ENCODE measurements at regions not wholly inside any gene's neighbourhood (a gene's known extent, or its start where the extent isn't known, plus 50 kb on each side); places are given as distances from the start of the nearest gene placed in this dataset.
"Not testable (repeated sequence)": the region's sequence is repeated elsewhere in the genome, so short reads cannot be mapped to it uniquely, and the experiment has no call there.

- no peaks in the 10 kb centered on the region for H3K9me3 ChIP-seq (ENCODE audit: low read depth, low read length, poor library complexity, severe bottlenecking)
- ChIA-PET POLR2A (ENCODE audit: low non-redundant PET) (no interaction called here), CTCF (no interaction called here)
- TF ChIP-seq, protein P1, sequence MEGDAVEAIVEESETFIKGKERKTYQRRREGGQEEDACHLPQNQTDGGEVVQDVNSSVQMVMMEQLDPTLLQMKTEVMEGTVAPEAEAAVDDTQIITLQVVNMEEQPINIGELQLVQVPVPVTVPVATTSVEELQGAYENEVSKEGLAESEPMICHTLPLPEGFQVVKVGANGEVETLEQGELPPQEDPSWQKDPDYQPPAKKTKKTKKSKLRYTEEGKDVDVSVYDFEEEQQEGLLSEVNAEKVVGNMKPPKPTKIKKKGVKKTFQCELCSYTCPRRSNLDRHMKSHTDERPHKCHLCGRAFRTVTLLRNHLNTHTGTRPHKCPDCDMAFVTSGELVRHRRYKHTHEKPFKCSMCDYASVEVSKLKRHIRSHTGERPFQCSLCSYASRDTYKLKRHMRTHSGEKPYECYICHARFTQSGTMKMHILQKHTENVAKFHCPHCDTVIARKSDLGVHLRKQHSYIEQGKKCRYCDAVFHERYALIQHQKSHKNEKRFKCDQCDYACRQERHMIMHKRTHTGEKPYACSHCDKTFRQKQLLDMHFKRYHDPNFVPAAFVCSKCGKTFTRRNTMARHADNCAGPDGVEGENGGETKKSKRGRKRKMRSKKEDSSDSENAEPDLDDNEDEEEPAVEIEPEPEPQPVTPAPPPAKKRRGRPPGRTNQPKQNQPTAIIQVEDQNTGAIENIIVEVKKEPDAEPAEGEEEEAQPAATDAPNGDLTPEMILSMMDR (conservative IDR thresholded peaks at IDR 0.05; ENCODE audit: low read depth, low read length) = no peak
- TF ChIP-seq EZH2 (IDR thresholded peaks at IDR 0.05; ENCODE audit: borderline replicate concordance, low read depth, low read length, poor library complexity, severe bottlenecking) = no peak
- H3K4me3 ChIP-seq (ENCODE audit: low read depth, low read length, poor library complexity, severe bottlenecking) = no peak overlapping the region
- no TSS peak for BruUV-seq (replicated peaks)
- no peak overlapping the region for H3K27ac ChIP-seq (ENCODE audit: low read depth, low read length, poor library complexity, severe bottlenecking)
- intact Hi-C loops (cut with micrococcal nuclease; ENCODE audit: unreplicated experiment) = no loop called here
- no peak for DNase-seq (ENCODE audit: low spot score)
- no peaks in the 10 kb centered on the region for H3K36me3 ChIP-seq (ENCODE audit: insufficient read depth, low read length, poor library complexity, severe bottlenecking)
- H3K27me3 ChIP-seq (replicated peaks; ENCODE audit: insufficient read depth, low read depth, low read length, poor library complexity) = peaks cover 28% of the 10 kb centered on the region
- H3K4me1 ChIP-seq (ENCODE audit: insufficient read depth, low read length, poor library complexity, severe bottlenecking) = no peaks in the 10 kb centered on the region
Measured at GRCh38 chr1:157262422-157262821, 124.2 kb upstream of the ETV3 start.

- DNase-seq (ENCODE audit: low spot score); POLR2A ChIA-PET (ENCODE audit: low non-redundant PET); intact Hi-C loops (cut with micrococcal nuclease; ENCODE audit: unreplicated experiment); BruUV-seq (replicated peaks); H3K4me1 ChIP-seq (ENCODE audit: insufficient read depth, low read length, poor library complexity, severe bottlenecking); CTCF ChIA-PET; H3K9me3 ChIP-seq (ENCODE audit: low read depth, low read length, poor library complexity, severe bottlenecking); H3K27ac ChIP-seq (ENCODE audit: low read depth, low read length, poor library complexity, severe bottlenecking); H3K4me3 ChIP-seq (ENCODE audit: low read depth, low read length, poor library complexity, severe bottlenecking); H3K36me3 ChIP-seq (ENCODE audit: insufficient read depth, low read length, poor library complexity, severe bottlenecking): not testable (repeated sequence)
- H3K27me3 ChIP-seq (replicated peaks; ENCODE audit: insufficient read depth, low read depth, low read length, poor library complexity) = peaks cover 27% of the 10 kb centered on the region
Measured at GRCh38 chr1:157255891-157256290, 117.7 kb upstream of the ETV3 start.

DNA sequence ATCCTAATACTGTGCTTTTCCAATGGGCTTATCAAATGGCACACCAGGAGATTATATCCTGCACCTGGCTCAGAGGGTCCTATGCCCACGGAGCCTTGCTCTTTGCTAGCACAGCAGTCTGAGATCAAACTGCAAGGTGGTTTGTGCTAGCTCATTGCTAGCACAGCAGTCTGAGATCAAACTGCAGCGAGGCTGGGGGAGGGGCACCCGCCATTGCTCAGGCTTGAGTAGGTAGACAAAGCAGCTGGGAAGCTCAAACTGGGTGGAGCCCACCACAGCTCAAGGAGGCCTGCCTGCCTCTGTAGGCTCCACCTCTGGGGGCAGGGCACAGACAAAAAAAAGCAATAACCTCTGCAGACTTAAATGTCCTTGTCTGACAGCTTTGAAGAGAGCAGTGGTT lies 116.0 kb upstream of the ETV3 start:
- H3K27ac ChIP-seq (ENCODE audit: low read depth, low read length, poor library complexity, severe bottlenecking); H3K36me3 ChIP-seq (ENCODE audit: insufficient read depth, low read length, poor library complexity, severe bottlenecking); H3K9me3 ChIP-seq (ENCODE audit: low read depth, low read length, poor library complexity, severe bottlenecking); DNase-seq (ENCODE audit: low spot score); H3K4me3 ChIP-seq (ENCODE audit: low read depth, low read length, poor library complexity, severe bottlenecking); CTCF ChIA-PET; BruUV-seq (replicated peaks); intact Hi-C loops (cut with micrococcal nuclease; ENCODE audit: unreplicated experiment); POLR2A ChIA-PET (ENCODE audit: low non-redundant PET); H3K4me1 ChIP-seq (ENCODE audit: insufficient read depth, low read length, poor library complexity, severe bottlenecking): not testable (repeated sequence)
- peaks cover 29% of the 10 kb centered on the region for H3K27me3 ChIP-seq (replicated peaks; ENCODE audit: insufficient read depth, low read depth, low read length, poor library complexity)

GRCh38 chr1:157252473-157252872 lies 114.3 kb upstream of the ETV3 start:
- TF ChIP-seq, protein P1 (conservative IDR thresholded peaks at IDR 0.05; ENCODE audit: low read depth, low read length) = no peak
- TF ChIP-seq EZH2 (IDR thresholded peaks at IDR 0.05; ENCODE audit: borderline replicate concordance, low read depth, low read length, poor library complexity, severe bottlenecking) = no peak
- BruUV-seq (replicated peaks) = no TSS peak
- Histone ChIP-seq H3K27ac (ENCODE audit: low read depth, low read length, poor library complexity, severe bottlenecking) (no peak overlapping the region), H3K36me3 (ENCODE audit: insufficient read depth, low read length, poor library complexity, severe bottlenecking) (no peaks in the 10 kb centered on the region), H3K9me3 (ENCODE audit: low read depth, low read length, poor library complexity, severe bottlenecking) (no peaks in the 10 kb centered on the region), H3K4me1 (ENCODE audit: insufficient read depth, low read length, poor library complexity, severe bottlenecking) (no peaks in the 10 kb centered on the region), H3K4me3 (ENCODE audit: low read depth, low read length, poor library complexity, severe bottlenecking) (no peak overlapping the region), H3K27me3 (replicated peaks; ENCODE audit: insufficient read depth, low read depth, low read length, poor library complexity) (peaks cover 29% of the 10 kb centered on the region)
- intact Hi-C loops (cut with micrococcal nuclease; ENCODE audit: unreplicated experiment) = no loop called here
- POLR2A ChIA-PET (ENCODE audit: low non-redundant PET) = no interaction called here
- CTCF ChIA-PET = no interaction called here
- peak; percentile 29 for DNase-seq (ENCODE audit: low spot score)
